GM20000 (cell line): ENCODE measurements at regions not wholly inside any gene's neighbourhood (a gene's known extent, or its start where the extent isn't known, plus 50 kb on each side); places are given as distances from the start of the nearest gene placed in this dataset.

Experiments used
- DNase-seq: peaks from one replicate; pipeline ENCODE4 v3.0.0; 2012; ENCODE audit warnings: low spot score
- CTCF ChIP-seq: IDR thresholded peaks from 2 replicates; pipeline ENCODE4 v1.5.1; 2012; ENCODE audit warnings: mild to moderate bottlenecking, control low read depth; ENCODE audit errors: extremely low read depth, missing control alignments

GRCh38 chr15:96262097-96262496 lies 68.4 kb upstream of the NR2F2 start:
- DNase-seq, result no peak
- TF ChIP-seq CTCF, result no peak

- TF ChIP-seq CTCF, result no peak
- DNase-seq, result no peak
These were observed 67.7 kb upstream of the NR2F2 start for GRCh38 chr15:96262549-96263489.

- DNase-seq, result no peak
- no peak for TF ChIP-seq CTCF
These were observed 66.1 kb upstream of the NR2F2 start for GRCh38 chr15:96264351-96264798.

GRCh38 chr15:96264801-96265515 lies 65.5 kb upstream of the NR2F2 start:
- no peak for TF ChIP-seq CTCF
- no peak for DNase-seq

- TF ChIP-seq CTCF, result no peak
- no peak for DNase-seq
These were observed 64.0 kb upstream of the NR2F2 start for GRCh38 chr15:96266456-96266855.

- no peak for TF ChIP-seq CTCF
These were observed 63.0 kb upstream of the NR2F2 start for GRCh38 chr15:96267463-96267862.

More at GRCh38 chr15:96267463-96267862, 63.0 kb upstream of the NR2F2 start:
- DNase-seq, result no peak
